Fibroblast of pulmonary artery (primary cell): ENCODE measurements at regions not wholly inside any gene's neighbourhood (a gene's known extent, or its start where the extent isn't known, plus 50 kb on each side); places are given as distances from the start of the nearest gene placed in this dataset.

Experiments used
- DNase-seq: peaks from one replicate; pipeline ENCODE4 v3.0.0-alpha.2; 2010; ENCODE audit warnings: low read depth
- H3K4me3 ChIP-seq: replicated peaks from 2 replicates; pipeline ENCODE4 v1.5.1; 2011; ENCODE audit warnings: low read depth, mild to moderate bottlenecking, control low read depth, low read length, moderate library complexity
- TF ChIP-seq, protein P1 (sequence below): IDR thresholded peaks from 2 replicates; pipeline ENCODE4 v1.5.1; 2011; ENCODE audit warnings: mild to moderate bottlenecking, control low read depth, low read length, inconsistent platforms; ENCODE audit errors: missing control alignments

DNA sequence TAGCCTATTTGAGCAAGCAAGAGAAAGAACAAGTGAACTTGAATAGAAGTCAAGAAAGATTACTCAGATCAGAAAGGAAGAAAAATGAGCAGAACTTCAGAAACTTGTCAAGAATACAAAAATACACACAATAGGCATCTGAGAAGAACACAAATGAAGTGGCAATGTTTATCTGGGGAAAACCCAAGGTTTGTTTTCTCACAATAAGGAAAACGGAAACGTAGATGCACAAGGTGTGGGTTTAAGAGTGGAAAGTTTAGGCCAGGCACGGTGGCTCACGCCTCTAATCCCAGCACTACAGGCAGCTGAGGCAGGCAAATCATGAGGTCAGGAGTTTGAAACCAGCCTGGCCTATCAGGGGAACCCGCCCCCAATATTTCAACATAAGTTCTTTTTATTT is 159.5 kb upstream of the GYPC start:
- TF ChIP-seq, protein P1, sequence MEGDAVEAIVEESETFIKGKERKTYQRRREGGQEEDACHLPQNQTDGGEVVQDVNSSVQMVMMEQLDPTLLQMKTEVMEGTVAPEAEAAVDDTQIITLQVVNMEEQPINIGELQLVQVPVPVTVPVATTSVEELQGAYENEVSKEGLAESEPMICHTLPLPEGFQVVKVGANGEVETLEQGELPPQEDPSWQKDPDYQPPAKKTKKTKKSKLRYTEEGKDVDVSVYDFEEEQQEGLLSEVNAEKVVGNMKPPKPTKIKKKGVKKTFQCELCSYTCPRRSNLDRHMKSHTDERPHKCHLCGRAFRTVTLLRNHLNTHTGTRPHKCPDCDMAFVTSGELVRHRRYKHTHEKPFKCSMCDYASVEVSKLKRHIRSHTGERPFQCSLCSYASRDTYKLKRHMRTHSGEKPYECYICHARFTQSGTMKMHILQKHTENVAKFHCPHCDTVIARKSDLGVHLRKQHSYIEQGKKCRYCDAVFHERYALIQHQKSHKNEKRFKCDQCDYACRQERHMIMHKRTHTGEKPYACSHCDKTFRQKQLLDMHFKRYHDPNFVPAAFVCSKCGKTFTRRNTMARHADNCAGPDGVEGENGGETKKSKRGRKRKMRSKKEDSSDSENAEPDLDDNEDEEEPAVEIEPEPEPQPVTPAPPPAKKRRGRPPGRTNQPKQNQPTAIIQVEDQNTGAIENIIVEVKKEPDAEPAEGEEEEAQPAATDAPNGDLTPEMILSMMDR, result no peak
- no peak overlapping the region for H3K4me3 ChIP-seq
- no peak for DNase-seq

GRCh38 chr2:126503476-126503875 is 152.5 kb upstream of the GYPC start:
- H3K4me3 ChIP-seq, result no peak overlapping the region
- TF ChIP-seq, protein P1, result no peak
- DNase-seq, result no peak

- H3K4me3 ChIP-seq, result no peak overlapping the region
- DNase-seq, result no peak
- TF ChIP-seq, protein P1, result no peak
Measured at GRCh38 chr2:126504949-126505348, 151.0 kb upstream of the GYPC start.

- TF ChIP-seq, protein P1, result no peak
- DNase-seq, result no peak
- H3K4me3 ChIP-seq, result no peak overlapping the region
Measured at GRCh38 chr2:126506786-126507185, 149.2 kb upstream of the GYPC start.

DNA sequence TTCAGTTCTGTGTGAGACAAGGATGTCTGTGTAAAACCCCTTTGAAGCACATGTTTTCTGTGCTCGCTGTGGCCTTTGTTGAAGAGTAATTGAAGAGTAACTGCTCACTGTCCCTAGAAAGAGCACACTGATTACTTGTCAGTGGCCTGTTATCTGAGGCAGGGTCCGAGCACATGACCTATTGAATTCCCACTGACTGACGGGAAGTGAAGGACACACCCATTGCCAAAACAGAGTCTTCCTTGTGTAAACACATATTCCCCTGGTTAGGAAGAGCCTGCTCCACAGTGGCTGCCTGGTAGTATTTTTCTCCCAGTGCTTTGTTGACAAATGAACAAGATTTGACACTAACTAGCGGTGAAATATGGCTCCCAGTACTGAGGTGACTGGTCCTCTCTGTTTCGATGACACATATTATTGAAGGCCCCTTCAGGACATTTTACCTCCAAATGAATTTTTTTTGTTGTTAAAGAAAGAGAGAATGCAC is 148.5 kb upstream of the GYPC start:
- TF ChIP-seq, protein P1, result no peak
- DNase-seq, result no peak
- H3K4me3 ChIP-seq, result no peak overlapping the region

- no peak for DNase-seq
Measured at GRCh38 chr2:126510356-126510755, 145.6 kb upstream of the GYPC start.

DNA sequence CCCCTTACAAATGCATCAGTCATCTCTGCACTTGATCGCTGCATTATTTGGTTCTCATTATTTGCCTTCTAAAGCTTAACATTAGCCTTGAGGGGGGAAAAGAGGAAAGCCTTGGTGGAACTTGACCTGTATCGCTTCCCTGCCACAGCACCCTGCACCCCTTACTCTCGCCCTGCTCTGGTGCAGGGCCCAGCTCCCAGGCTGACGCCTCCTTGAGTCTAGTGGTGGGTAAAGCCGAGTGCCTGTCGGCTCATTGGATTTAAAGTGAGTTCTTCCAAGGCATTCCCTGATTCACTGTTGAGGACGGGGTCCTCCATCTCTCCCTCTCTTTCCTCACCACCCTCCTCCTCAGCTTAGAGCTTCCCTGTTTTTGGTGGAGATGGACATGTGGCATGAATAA is 145.0 kb upstream of the GYPC start:
- H3K4me3 ChIP-seq, result no peak overlapping the region
- DNase-seq, result no peak
- TF ChIP-seq, protein P1, result no peak

More at GRCh38 chr2:126510356-126510755, 145.6 kb upstream of the GYPC start:
- no peak overlapping the region for H3K4me3 ChIP-seq
- TF ChIP-seq, protein P1, result no peak
